Ectodermal cell (in vitro differentiated cells): ENCODE measurements at regions not wholly inside any gene's neighbourhood (a gene's known extent, or its start where the extent isn't known, plus 50 kb on each side); places are given as distances from the start of the nearest gene placed in this dataset.

ENCODE experiments used
- H3K27ac ChIP-seq: 2 replicates; pipeline ENCODE4 v1.7.0; 2013; ENCODE audit warnings: mild to moderate bottlenecking, low read depth, low read length; ENCODE audit not compliant: insufficient read depth, poor library complexity, severe bottlenecking
- H3K27me3 ChIP-seq: 2 replicates; pipeline ENCODE4 v1.7.0; 2013; ENCODE audit warnings: mild to moderate bottlenecking, low read length; ENCODE audit not compliant: insufficient read depth, control insufficient read depth, poor library complexity, severe bottlenecking
- H3K36me3 ChIP-seq: one replicate; pipeline ENCODE4 v1.7.0; 2013; ENCODE audit warnings: low read length; ENCODE audit not compliant: control insufficient read depth, insufficient read depth
- H3K4me1 ChIP-seq: one replicate; pipeline ENCODE4 v1.7.0; 2013; ENCODE audit warnings: low read length; ENCODE audit not compliant: control insufficient read depth, insufficient read depth
- H3K4me3 ChIP-seq: 2 replicates; pipeline ENCODE4 v1.7.0; 2013; ENCODE audit warnings: low read depth, low read length, control low read depth; ENCODE audit not compliant: insufficient read depth
- H3K9me3 ChIP-seq: 2 replicates; pipeline ENCODE4 v1.7.0; 2013; ENCODE audit warnings: mild to moderate bottlenecking, low read length, moderate library complexity; ENCODE audit not compliant: control insufficient read depth
- WGBS, 2 experiments: methylation state at CpG; one replicate each; pipeline ENCODE4 v1.1.7; 2013; ENCODE audit warnings: missing lambda C conversion rate in 2 of 2; 5-methylcytosine and 5-hydroxymethylcytosine counted together

- no peak overlapping the region for H3K4me3 ChIP-seq
- no peak overlapping the region for H3K27ac ChIP-seq
- H3K9me3 ChIP-seq: no peaks in the 10 kb centered on the region
- no peaks in the 10 kb centered on the region for H3K4me1 ChIP-seq
- WGBS, 2 experiments: 87% methylated on average over 19 of the region's 19 CpGs
- no peaks in the 10 kb centered on the region for H3K27me3 ChIP-seq
- H3K36me3 ChIP-seq: no peaks in the 10 kb centered on the region
Observed at GRCh38 chr16:85341972-85342695, 229.9 kb upstream of the CIBAR2 start.

GRCh38 chr16:85344502-85345128 is 232.3 kb upstream of the CIBAR2 start:
- Histone ChIP-seq H3K27me3 (no peaks in the 10 kb centered on the region), H3K27ac (no peak overlapping the region), H3K36me3 (no peaks in the 10 kb centered on the region), H3K9me3 (no peaks in the 10 kb centered on the region), H3K4me1 (no peaks in the 10 kb centered on the region), H3K4me3 (no peak overlapping the region)
- WGBS, 2 experiments: 80 to 84% methylated on average over 17 of the region's 17 CpGs

- Histone ChIP-seq H3K9me3 (no peaks in the 10 kb centered on the region), H3K4me3 (no peak overlapping the region), H3K27me3 (no peaks in the 10 kb centered on the region), H3K36me3 (no peaks in the 10 kb centered on the region), H3K4me1 (no peaks in the 10 kb centered on the region), H3K27ac (no peak overlapping the region)
- WGBS, 2 experiments: 87% methylated on average over 5 to 7 of the region's 7 CpGs
Observed at GRCh38 chr16:85345129-85345639, 232.9 kb upstream of the CIBAR2 start.

GRCh38 chr16:85346404-85347212 is 234.3 kb upstream of the CIBAR2 start:
- Histone ChIP-seq H3K36me3 (no peaks in the 10 kb centered on the region), H3K9me3 (no peaks in the 10 kb centered on the region), H3K4me3 (no peak overlapping the region), H3K4me1 (no peaks in the 10 kb centered on the region), H3K27ac (no peak overlapping the region), H3K27me3 (no peaks in the 10 kb centered on the region)
- 93 to 95% methylated on average over 12 of the region's 12 CpGs for WGBS, 2 experiments

GRCh38 chr16:85347213-85347591 is 234.9 kb upstream of the CIBAR2 start:
- Histone ChIP-seq H3K36me3 (no peaks in the 10 kb centered on the region), H3K27ac (no peak overlapping the region), H3K9me3 (no peaks in the 10 kb centered on the region), H3K4me1 (no peaks in the 10 kb centered on the region), H3K27me3 (no peaks in the 10 kb centered on the region), H3K4me3 (no peak overlapping the region)
- 81 to 85% methylated on average over 11 of the region's 11 CpGs for WGBS, 2 experiments

GRCh38 chr16:85348065-85348840 is 236.0 kb upstream of the CIBAR2 start:
- Histone ChIP-seq H3K9me3 (no peaks in the 10 kb centered on the region), H3K36me3 (no peaks in the 10 kb centered on the region), H3K27me3 (no peaks in the 10 kb centered on the region), H3K4me3 (no peak overlapping the region), H3K27ac (no peak overlapping the region), H3K4me1 (no peaks in the 10 kb centered on the region)
- WGBS, 2 experiments: 95 to 96% methylated on average over 12 of the region's 12 CpGs

- Histone ChIP-seq H3K27me3 (no peaks in the 10 kb centered on the region), H3K36me3 (no peaks in the 10 kb centered on the region), H3K27ac (no peak overlapping the region), H3K4me3 (no peak overlapping the region), H3K4me1 (no peaks in the 10 kb centered on the region), H3K9me3 (no peaks in the 10 kb centered on the region)
- 95% methylated on average over 21 of the region's 21 CpGs for WGBS, 2 experiments
Observed at GRCh38 chr16:85348911-85349334, 236.7 kb upstream of the CIBAR2 start.

GRCh38 chr16:85349365-85350145 is 237.3 kb upstream of the CIBAR2 start:
- Histone ChIP-seq H3K27me3 (no peaks in the 10 kb centered on the region), H3K36me3 (no peaks in the 10 kb centered on the region), H3K27ac (no peak overlapping the region), H3K9me3 (no peaks in the 10 kb centered on the region), H3K4me1 (no peaks in the 10 kb centered on the region), H3K4me3 (no peak overlapping the region)
- 69 to 72% methylated on average over 26 of the region's 26 CpGs for WGBS, 2 experiments

GRCh38 chr16:85350146-85350728 is 238.0 kb upstream of the CIBAR2 start:
- Histone ChIP-seq H3K4me3 (no peak overlapping the region), H3K36me3 (no peaks in the 10 kb centered on the region), H3K9me3 (no peaks in the 10 kb centered on the region), H3K4me1 (no peaks in the 10 kb centered on the region), H3K27me3 (no peaks in the 10 kb centered on the region), H3K27ac (no peak overlapping the region)
- WGBS, 2 experiments: 91% methylated on average over 10 of the region's 10 CpGs
